ENCODE measurements at regions not wholly inside any gene's neighbourhood (a gene's known extent, or its start where the extent isn't known, plus 50 kb on each side); places are given as distances from the start of the nearest gene placed in this dataset.
"Not testable (repeated sequence)": the region's sequence is repeated elsewhere in the genome, so short reads cannot be mapped to it uniquely, and the experiment has no call there.

DNA sequence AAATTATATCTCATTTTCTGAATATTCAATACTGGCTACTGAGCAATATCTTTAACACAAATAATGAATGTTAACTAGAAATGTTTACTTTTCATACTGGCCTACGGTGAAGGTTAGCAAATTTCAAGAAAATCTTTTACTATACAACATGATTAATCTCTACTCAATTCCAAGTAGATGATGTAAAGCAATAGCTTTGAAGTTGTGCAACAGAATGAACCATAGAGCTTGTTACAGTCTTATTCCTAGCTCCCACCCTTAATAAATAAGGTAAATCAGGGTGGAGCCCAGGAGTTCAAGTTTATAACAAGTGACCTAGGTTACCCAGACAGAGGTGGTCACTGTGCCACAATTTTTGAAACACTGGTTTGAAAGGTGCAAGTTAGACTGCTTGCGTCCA is 1678.1 kb downstream of the KCNT2 start:
- no peak for DNase-seq (ENCODE audit: low read depth in 2 of 2)

DNA sequence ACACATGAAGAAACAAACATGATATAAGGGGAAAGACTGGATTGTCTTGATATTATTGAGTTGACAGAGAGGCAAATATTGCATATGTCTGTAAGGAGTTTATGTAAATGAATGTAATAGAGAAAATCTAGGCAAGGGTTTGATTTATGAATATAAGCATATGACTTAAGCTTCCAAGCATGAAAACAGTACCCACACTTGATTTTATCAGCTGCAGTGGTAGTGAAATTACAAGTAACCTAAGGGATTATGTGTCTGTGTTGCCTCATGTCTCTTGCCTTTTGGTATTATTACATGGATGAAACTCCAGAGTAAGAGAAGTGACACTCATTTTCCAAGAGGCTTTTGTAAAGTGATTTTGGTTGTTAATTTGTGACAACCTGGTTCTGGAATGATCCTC is 1678.9 kb downstream of the KCNT2 start:
- DNase-seq (ENCODE audit: low read depth in 2 of 2), result no peak

DNA sequence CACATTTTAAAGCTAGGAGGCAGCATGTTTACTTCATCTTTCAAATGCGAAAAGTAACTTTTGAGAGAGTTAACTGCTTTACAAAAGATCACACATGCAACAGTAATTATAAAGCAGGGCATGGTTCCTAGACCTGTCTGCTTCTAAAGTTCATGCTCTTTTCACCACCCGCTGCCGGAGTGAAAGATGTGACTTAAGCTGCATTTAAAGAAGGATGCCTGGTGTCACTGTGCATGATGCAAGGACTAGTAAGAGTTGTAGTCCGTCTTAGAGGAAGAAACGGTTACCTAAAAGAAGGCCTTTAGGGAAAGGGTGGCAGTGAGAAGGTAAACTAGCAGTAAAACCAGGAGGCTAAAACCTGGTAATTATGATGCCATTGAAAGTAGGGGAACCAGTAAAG is 1689.1 kb downstream of the KCNT2 start:
- no peak for DNase-seq (ENCODE audit: low read depth in 2 of 2)

DNA sequence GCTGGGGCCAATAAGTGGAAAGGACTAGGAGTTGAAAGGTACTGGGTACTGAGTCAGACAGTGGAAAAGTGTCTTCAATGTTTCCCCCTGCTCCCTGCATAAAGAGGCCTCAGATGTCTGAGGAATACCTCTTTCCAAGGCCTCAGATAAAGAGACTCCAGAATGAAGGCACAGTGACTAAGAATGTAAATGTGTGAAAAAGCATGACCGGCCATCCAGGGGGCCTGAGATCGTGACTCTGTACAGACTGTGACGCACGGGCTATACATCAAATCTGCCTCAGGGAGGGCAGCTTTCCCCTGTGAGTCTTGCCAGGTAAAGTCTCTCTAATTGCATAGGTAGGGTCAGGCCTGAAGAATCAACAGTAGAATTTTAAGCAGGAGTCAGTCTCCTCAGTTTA is 1690.5 kb downstream of the KCNT2 start:
- DNase-seq (ENCODE audit: low read depth in 2 of 2), result no peak

DNA sequence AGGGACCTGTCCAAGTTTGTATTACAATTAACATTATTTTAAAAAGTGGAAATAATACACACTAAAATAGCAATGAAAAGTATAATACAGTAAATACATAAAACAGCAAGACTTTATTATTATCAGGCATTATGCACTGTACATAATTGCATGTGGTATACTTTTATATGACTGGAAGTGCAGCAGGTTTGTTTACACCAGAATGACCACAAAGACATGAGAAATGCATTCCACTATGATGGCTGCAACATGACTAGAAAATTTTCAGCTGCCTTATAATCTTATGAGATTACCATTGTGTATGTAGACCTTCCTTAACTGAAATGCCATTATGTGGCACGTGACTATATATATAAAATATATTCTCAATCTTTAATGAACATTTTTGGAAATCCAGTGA is 1699.6 kb downstream of the KCNT2 start:
- DNase-seq (ENCODE audit: low read depth in 2 of 2), result no peak

DNA sequence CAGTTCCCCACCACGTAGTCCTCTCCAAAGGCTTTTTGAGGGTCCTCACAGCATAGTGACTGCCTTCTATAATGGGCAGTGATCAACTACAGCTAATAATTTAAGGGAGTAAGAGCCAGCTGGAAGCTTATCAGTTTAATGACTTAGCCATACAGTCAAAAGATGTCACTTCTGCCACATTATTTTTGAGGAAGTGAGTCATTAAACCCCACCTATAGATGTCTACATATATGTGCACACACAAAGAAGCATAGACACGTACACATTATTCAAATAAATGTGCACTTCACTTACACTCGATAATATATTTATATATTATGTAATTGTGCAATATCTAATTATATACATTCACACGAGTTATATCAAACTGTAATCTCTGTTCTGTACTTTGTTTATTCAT is 1704.7 kb downstream of the KCNT2 start:
- no peak for DNase-seq (ENCODE audit: low read depth in 2 of 2)

DNA sequence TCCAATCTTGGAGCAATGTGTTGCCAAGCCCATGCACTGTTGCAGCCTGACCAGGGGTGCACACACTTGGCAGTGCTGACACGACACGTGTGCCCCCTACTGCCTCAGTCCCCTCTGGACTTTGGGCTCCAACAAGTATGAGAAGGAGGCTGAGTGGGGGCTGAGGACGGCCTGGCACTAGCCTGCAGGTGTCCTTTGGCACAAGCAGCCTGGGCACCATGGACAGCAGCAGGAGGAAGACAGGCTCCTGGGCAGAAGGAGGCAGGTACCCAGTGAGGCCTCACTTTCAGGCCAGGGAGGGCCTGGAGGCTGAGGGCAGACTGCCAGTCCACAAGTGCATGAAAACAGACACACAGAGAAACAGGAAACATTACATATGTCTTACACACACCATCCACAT is 1702.9 kb upstream of the B3GALT2 start:
- DNase-seq (ENCODE audit: low read depth in 2 of 2), result no peak

DNA sequence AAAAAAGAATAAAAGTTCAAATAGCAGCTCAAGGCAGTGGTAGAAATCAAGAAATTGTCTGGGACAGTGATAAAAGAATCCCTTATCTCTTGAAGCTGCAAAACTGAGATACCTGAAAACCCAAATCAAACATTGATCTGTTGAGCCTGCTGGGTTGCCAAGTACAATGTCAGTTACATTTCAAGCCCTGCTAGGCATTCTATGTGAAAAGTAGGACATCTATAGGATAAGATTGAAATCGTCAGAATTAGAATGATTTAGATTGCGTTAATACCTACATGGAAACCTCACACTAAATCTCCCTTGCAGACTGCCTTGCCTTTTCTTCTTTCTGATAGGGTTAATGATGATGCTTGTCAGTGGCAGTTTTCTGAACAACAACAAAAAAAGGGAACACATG is 1684.4 kb upstream of the B3GALT2 start:
- DNase-seq (ENCODE audit: low read depth in 2 of 2), result no peak

DNA sequence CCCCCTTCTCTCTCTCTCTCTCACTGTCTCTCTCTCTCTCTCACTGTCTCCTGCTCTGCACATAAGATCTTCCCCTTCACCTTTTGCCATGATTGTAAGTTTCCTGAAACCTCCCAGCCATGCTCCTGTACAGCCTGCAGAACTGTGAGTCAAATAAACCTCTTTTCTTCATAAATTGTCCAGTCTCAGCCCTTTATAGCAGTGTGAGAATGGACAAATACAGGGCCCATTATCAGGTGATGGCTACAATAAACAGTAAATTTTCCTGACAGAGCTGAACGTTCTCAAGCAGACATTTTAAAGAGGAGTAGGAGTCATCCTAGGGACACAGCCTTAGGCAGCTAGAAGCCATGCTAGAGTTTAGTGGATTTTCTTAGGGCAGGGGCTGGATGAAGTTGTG is 1679.7 kb upstream of the B3GALT2 start:
- no peak for DNase-seq (ENCODE audit: low read depth in 2 of 2)

DNA sequence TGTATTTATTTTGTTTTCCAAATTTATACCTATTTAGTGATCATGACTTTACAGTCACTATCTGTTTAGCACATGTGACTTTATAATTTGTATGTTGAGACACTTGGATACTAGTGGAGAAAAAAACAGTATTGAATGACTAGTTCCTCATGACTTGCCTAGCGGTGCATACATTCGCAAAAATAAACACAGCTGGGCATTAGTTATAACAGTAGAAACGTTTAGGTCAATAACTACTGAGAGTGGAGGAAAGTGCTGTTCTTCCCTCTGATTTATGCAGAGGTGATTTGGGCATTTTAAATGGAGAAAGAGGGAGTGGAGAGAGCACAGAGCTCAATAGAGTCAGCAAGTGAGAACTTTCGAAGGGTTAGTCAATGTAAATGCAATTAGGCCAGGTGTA is 1679.0 kb upstream of the B3GALT2 start:
- DNase-seq (ENCODE audit: low read depth in 2 of 2), result no peak

DNA sequence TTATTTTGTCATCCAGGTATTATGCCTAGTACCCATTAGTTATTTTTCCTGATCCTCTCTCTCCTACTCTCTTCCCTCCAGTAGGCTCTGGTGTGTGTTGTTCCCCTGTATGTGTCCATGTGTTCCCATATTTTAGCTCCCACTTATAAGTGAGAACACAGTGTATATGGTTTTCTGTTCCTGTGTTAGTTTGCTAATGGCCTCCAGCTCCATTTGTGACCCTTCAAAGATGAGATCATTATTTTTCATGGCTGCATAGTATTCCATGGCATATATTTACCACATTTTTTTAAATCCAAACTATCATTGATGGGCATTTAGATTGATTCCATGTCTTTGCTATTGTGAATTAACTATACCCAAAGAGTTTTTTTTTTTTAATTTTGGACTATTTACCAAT is 1675.7 kb upstream of the B3GALT2 start:
- DNase-seq (ENCODE audit: low read depth in 2 of 2), result no peak

DNA sequence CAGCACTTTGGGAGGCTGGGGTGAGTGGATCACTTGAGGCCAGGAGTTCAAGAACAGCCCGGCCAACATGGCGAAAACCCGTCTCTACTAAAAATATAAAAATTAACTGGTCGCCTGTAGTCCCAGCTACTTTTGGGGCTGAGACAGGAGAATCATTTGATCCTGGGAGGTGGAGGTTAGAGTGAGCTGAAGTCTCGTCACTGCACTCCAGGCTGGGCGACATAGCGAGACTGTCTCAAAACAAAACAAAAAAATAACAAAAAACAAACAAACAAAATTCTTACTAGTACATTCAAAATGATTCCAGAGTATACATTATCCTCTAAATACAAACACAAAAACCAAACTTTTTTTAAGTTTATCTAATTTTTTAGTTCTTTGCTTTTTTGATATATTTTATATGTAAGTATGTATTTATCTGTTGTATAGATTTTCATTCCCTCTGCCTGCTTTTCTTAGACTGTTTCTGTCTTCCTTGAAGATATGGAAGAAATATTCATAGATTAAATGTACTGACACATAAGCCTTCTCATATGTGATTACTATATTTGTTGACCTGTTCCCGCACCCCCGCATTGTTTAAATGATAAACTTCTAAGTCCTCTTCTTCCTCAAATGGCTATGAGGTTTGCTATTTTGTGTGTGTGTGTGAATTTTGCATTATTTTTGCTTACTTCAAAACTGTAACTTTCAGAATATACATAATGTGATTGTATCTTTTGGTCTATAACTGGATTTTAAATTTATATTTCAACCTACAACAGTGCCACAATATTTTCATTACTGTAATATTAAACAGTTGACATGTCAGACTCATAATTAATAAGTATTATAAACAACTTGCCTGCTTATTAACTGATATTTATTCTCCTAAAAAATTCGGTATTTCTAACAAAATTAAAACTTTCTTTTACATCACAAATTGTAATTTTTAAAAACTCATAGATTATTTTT is 1674.1 kb upstream of the B3GALT2 start:
- no peak for DNase-seq (ENCODE audit: low read depth in 2 of 2)

DNA sequence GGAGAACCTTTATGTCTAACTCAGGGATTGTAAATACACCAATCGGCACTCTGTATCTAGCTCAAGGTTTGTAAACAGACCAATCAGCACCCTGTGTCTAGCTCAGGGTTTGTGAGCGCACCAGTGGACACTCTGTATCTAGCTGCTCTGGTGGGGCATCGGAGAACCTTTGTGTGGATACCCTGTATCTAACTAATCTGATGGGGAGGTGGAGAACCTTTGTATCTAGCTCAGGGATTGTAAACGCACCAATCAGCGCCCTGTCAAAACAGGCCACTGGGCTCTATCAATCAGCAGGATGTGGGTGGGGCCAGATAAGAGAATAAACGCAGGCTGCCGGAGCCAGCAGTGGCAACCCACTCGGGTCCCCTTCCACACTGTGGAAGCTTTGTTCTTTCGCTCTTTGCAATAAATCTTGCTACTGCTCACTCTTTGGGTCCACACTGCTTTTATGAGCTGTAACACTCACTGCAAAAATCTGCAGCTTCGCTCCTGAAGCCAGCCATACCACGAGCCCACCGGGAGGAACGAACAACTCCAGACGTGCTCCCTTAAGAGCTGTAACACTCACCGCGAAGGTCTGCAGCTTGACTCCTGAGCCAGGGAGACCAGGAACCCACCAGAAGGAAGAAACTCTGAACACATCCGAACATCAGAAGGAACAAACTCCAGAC is 1673.2 kb upstream of the B3GALT2 start:
- DNase-seq (ENCODE audit: low read depth in 2 of 2), result not testable (repeated sequence)

DNA sequence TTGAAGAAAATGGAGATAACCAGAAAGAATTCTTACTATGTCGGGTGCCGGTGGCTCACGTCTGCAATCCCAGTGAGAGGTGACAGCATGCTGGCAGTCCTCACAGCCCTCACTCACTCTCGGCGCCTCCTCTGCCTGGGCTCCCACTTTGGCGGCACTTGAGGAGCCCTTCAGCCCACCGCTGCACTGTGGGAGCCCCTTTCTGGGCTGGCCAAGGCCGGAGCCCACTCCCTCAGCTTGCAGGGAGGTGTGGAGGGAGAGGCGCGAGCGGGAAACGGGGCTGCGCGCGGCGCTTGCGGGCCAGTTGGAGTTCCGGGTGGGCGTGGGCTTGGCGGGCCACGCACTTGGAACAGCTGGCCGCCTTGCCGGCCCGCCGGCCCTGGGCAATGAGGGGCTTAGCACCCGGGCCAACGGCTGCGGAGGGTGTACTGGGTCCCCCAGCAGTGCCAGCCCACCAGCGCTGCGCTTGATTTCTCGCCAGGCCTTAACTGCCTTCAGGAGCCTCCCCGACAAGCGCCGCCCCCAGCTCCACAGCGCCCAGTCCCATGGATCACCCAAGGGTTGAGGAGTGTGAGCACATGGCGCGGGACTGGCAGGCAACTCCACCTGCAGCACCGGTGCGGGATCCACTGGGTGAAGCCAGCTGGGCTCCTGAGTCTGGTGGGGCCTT is 1672.5 kb upstream of the B3GALT2 start:
- DNase-seq (ENCODE audit: low read depth in 2 of 2), result not testable (repeated sequence)

DNA sequence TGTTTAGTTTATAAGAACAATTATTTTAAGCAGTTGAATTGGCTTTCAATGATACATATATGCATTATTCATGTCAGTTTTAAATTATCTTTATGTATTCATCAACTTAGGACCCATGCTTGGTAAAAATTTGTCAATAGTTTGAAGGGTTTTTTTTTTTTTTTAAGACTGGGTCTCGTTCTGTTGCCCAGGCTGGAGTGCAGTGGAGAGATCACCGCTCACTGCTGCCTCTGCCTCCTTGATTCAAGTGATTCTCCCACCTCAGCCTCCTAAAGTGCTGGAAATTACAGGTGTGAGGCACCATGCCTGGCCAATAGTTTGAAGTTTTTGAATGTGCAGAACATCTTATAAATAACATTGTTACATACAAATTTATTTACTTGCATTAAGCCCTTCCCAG is 1671.0 kb upstream of the B3GALT2 start:
- no peak for DNase-seq (ENCODE audit: low read depth in 2 of 2)

DNA sequence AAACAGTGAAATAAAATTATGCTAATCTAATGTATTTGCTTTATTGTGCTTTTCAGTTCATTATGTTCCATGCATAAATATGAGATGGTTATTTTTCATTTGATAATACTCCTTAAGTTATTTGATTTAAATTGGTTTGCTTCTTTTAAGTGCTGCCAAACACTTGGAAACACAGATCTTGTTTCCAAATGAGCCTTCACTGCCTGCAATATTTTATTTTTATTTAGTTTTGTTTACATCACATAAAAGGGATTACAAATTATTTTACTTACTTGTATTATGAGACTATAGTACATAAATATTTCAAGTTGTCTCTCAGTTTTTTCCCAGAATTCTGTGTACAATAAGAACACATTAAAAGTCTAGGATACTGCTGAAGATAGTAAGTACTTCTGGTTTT is 1662.4 kb upstream of the B3GALT2 start:
- DNase-seq (ENCODE audit: low read depth in 2 of 2), result no peak

DNA sequence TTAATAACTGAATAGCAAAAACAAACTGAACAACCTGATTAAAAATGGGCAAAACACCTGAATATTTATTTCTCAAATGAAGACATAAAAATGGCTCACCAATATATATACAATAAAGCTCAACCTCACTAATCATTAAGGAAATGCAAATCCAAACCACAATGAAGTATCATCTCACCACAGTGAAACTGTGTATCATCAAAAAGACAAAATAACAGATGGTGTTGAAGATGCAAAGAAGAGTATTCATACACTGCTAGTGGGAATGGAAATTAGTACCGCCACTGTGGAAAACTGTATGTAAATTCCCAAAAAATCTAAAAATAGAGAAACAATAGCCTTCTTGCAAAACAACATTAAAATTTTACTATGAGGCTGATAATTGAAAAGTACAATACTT is 1660.1 kb upstream of the B3GALT2 start:
- DNase-seq (ENCODE audit: low read depth in 2 of 2), result no peak

DNA sequence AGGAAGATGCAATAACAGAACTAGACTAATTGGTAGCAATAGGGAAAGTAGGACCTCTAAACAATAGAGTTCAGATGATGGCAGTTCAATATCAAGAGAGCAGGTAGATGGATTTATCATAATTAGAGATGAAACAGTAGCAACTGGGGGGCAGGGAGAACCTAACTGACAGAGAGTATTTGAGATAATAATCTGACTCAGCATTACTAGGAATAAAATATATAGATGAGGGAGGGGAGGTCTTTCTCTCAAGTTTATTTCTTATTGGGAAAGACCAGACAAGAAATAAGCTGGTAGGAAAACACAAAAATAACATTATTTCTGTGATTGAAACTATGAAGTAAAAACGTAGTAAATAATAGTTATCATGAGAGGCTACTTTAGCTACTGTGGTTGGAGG is 1656.7 kb upstream of the B3GALT2 start:
- no peak for DNase-seq (ENCODE audit: low read depth in 2 of 2)

DNA sequence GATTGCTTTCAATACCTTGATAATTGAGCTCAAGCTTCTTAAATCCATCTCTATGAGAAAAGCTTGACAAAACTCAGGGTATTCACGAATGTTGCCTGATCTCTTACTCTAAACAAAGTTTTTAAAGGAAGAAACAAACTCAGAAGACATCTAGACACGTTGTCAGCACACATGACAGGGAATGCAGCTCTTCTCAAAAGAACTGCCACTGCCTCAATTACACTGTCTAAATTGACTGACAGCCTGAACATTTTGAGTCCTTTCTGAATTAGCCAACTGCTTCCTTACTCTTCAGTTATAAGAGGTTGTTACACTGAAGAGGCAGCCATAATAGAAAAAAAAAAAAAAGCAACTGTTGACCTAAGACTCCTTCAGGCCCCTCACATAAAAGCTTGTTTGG is 1646.7 kb upstream of the B3GALT2 start:
- no peak for DNase-seq (ENCODE audit: low read depth in 2 of 2)

DNA sequence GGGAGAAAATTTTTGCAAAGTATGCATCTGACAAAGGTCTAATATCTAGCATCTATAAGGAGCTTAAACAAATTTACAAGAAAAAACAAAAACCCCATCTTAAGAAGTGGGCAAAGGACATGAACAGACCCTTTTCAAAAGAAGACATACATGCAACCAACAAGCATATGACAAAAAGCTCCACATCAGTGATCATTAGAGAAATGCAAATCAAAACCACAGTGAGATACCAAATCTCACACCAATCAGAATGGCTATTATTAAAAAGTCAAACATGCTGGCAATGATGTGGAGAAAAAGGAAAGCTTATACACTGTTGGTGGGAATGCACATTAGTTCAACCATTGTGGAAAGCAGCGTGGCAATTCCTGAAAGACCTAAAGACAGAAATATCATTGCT is 1645.2 kb upstream of the B3GALT2 start:
- DNase-seq (ENCODE audit: low read depth in 2 of 2), result not testable (repeated sequence)

DNA sequence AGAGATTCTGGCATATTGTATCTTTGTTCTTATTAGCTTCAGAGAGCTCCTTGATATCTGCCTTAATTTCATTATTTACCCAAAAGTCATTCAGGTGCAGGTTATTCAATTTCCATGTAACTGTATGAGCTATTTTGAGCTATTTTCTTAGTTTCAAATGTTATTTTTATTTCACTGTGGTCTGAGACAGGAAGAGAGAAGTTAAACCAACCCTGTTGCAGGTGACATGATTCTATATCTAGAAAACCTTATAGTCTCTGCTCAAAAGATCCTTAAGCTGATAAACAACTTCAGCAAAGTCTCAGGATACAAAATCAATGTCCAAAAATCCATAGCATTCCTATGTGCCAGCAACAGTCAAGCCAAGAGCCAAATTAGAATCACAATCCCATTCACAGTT is 1644.0 kb upstream of the B3GALT2 start:
- DNase-seq (ENCODE audit: low read depth in 2 of 2), result no peak

DNA sequence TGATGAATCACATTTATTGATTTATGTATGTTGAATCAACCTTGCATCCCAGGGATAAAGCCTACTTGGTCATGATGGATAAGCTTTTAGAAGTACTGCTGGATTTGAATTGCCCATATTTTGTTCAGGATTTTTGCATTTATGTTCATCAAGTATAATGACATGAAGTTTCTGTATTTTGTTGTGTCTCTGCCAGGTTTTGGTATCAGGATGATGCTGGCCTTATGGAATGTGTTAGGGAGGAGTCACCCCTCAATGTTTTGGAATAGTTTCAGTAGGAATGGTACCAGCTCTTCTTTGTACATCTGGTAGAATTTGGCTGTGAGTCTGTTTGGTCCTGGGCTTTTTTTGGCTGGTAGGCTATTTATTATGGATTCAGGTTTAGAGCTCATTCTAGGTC is 1643.1 kb upstream of the B3GALT2 start:
- no peak for DNase-seq (ENCODE audit: low read depth in 2 of 2)

DNA sequence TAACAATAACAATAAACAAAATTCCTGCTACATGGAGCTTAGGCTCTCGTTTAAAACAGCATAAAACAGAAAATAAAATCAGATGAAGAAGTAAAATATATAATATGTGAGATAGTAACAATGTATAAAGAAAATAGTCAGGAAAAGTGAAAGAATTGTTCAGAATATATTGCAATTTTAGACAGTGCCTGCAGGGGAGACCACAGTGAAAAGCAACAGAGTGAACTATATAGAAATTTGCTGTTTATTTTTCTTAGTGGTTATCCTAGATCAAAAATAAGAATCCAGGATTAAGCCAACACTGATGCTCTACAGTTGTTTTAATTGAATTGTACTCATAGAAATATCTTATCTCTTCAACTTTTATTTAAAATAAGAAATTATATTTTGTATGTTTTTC is 1639.0 kb upstream of the B3GALT2 start:
- no peak for DNase-seq (ENCODE audit: low read depth in 2 of 2)
